ENCODE measurements at regions not wholly inside any gene's neighbourhood (a gene's known extent, or its start where the extent isn't known, plus 50 kb on each side); places are given as distances from the start of the nearest gene placed in this dataset.

DNA sequence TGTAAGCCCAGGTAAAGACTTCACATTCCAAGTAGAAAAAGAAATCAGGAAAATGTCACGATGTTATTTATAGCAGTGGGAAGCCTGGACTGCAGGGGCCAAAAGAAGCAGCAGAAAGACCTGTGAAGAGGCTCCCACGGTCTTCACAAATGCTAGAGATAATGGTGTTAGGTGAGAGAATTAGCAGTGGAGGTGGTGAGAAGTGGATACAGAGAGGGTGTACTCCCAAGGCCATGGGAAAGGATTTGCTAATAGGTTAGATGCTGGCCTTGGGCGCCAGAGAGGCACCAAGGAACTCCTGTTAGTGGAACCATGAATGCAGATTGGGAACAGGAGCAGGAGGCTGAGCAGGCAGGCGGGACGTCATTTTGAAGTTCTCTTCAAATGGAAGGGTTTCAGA, 386.1 kb downstream of the C12orf75 start:
- DNase-seq = no peak

DNA sequence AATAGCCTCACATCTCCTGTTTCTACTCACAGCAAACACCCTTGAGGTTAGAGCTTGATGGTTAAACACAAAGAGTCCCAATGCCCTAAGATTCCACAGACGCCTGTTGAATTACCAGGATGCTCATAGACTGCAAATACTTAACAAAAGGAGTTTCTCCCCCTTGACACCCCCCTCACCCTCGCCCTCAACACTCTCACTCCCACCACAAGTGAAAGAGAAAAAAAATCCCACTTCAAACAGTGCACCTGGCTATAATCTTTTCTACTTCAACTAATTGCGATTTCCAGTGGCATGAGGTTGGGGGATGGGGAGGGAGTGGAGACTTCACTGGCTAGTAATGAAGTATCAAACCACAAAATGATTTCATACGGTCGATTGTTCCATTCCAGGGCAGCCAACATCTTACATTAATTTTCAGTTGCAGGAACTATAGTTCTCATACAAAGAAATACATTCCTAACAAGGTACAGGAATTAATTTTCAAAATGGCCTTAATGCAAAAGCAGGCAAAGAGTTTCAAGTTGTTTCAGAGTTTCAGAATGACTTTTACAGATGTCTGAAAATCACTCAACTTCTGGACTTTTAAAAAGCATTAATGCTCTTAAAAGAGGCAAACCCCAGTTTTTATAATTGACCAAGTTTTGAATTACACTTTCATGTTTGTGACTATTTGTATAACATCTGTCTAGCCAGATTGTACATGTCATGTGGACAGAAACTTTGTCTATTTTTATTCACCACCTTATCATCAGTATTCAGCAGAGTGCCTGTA, 390.7 kb downstream of the C12orf75 start:
- DNase-seq = no peak

DNA sequence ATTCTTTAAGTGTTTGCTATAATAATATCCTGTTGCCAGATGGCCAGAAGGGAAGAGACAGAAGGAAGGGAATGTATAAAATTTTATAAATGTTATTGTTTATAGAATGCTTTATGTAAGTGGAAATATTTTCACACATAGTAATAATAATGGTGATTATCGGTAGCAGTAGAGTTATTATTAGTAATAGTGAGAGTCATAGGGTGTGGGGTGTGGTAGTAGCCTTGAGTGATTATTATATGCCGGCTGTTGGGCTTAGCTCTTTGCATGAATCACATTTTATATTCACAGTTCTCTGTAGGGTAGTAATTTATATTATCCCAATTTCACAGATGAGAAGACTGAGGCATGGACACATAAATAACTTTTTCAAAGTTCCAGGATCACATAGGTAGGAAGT, 391.4 kb downstream of the C12orf75 start:
- no peak for DNase-seq

DNA sequence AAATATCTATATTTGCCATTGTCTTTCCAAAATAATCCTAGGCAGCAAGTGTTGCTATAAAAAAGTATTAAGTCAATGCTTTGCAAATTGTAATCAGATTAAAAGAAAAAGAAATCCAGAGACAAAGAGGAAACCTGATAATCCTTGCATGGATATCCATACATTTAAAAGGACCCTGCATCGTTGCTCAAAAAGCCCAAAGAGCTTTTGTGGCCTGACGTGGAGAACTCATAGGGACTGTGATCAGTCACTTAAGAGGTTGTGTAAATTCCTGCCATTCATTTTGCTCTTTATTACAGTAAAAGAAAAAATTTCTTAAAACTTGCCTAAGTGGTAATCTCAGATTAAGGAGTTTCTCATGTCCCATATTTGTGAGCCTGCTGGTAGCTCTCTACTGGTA, 392.6 kb downstream of the C12orf75 start:
- DNase-seq = no peak

DNA sequence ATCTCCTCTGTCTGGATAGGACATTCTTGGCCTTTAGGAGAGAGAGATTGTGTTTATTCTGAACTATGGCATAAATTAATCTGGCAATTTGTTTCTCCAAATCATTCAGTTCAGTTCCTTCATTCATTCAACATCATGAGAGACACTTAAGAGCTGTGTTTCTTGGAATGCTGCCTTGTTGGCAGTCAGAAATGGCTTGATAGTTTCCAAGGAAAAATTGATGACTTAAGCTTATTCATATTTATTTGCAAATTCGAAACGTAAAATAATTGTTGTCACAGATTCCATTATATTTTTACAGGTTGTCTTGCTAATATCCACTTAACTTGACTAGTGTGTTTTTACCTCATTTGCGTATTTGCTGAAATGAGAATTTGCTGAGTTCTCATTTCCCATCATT, 393.0 kb downstream of the C12orf75 start:
- DNase-seq = no peak

DNA sequence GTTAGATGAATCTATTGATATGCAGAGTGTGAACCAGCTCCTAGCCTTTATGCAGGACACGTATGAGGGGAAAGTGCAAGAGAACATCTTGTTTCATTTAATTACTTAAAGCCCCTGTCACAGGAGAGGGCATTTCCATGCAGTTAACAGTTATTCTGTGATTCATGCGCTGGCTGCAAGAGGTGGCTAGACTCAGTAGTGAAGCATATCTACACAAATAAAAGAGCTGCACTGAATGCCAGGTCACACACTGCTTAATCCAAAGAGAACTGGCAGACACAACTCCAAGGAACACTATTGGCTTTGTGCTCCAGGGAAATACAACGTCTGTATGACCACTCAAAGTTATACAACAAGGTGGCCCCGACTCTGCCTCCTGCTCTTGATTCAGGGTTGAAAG, 394.1 kb downstream of the C12orf75 start:
- DNase-seq = no peak

DNA sequence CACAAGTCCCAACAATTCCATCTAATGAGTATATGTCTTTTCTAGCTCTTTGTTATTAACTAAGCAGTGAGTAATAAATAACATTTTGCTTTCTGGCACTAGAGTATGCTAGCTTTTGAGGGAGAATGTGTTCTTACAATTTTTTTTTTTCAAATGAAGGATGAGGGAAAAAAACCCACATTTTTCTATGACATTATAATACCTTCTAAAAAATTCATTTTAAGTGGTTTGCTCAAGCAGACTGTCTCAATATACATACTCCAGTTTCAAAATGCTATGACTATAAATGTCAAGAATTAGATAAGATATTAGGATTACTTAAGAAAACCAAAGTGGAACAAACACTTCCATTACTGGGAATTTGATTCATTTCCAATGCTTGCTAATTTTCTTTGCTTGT, 394.6 kb downstream of the C12orf75 start:
- no peak for DNase-seq

DNA sequence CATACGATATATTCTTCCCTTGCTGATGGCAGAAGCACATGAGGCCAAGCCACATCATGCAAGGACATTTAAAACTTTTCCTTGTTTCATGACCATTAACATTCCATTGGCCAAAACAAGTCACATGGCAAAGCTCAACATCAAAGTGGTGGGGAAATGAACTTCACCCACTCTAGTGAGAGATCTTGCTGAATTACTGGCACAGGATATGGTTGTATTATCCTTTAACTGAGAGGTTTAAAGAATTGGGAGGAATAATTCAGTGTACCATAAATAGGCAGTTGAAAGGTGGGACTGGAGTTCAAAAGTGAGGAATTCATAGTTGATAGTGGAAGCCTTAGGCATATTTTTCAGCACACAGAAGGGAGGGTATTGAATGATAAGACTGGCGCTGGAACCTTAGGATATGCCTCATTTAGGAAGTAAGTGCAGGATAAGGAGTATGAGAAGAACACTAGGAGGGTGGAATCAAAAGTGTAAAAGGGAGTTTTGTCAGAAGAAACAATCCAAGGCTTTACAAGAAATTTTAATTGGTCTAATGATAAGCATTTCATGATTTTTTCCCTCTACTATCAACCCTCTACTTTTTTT, 398.8 kb downstream of the C12orf75 start:
- no peak for DNase-seq

DNA sequence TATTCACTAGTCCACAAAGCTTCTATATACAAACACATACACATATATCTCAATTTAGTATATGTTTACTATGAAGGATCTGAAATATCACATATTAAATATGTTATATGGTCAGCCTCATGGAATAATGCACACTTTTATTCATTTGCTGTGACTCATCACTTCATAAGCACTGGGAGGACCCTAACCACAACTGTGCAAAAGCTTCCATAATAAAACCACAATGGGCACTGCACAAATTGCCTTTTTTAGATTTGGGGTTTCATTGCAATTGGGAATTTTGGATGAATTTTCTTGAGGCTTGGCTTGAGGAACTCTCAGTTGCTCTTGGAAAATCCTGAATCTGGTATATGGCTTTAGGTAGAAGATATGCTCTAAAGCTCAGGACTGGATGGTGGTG, 399.4 kb downstream of the C12orf75 start:
- no peak for DNase-seq

DNA sequence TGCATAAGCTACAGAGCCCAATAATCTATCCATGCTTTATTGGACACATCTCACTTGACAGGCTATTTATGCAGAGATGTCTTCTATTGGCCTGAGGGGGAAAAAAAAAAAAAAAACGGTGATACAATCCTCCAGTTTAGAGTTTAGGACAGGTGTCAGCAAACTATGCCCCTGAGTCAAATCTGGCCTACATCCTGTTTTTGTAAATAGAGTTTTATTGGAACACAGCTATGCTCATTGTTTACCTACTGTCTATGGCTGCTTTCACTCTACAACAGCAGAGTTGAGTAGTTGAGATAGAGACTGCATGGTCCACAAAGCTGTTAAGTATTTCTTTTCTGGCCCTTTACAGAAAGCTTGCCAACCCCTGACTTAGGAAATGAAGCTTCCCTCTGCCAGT, 403.1 kb downstream of the C12orf75 start:
- DNase-seq = no peak

DNA sequence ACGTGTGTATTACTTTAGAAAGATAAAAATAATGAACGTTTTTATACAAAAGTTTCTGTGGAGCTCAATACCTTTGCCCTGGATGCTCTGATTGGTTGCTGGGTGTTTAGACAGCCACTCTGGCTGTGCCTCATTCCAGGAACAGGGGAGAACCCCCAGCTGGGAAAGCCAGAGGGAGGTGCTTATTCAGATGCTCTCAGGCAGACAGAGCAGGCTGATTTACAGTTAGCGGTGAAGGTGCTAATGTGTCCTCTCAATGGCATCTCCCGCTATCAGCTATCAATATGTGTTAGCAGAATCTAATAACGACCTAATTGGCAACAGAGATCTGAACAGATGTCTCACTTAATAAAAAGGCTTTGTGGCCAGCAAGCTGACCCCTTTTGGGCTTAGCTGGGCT, 402.3 kb downstream of the NUAK1 start:
- no peak for DNase-seq

DNA sequence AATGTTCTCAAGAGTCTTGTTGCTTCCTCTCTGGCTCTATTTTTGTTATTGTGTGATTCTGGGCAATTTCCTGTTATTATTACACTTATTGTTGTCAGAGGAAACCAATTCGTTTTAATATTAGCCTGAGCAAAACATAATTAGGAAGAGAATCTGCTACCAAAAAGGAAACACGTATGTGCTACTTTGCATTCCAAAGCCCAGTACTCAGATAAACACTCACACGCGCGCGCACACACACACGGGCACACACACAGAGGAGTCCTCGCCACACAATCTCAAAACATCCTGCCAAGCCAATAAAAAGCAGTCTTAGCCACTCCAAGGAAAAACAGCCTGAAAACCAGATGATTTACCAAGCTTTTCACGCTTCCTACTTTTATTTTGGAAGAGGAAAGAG, 400.7 kb downstream of the NUAK1 start:
- no peak for DNase-seq

DNA sequence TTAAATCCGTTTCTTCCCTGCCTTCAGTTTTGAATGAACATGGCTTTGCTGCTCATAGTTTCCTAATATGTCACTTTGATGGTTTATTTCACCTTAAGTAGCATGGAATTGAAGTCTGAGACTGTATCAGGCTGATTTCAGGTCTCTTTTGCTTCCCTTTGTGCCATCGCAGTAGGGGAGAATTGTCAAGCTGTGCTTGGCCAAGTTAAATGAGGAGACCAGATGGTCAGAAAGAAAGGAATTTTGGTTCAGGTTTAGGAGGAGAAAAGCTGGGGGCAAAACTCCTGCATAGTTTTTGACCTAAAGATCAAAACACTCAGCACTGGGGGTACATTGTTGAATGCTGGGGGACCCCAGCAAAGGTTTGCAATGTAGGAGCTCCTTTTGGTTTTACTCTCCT, 398.4 kb downstream of the NUAK1 start:
- no peak for DNase-seq

DNA sequence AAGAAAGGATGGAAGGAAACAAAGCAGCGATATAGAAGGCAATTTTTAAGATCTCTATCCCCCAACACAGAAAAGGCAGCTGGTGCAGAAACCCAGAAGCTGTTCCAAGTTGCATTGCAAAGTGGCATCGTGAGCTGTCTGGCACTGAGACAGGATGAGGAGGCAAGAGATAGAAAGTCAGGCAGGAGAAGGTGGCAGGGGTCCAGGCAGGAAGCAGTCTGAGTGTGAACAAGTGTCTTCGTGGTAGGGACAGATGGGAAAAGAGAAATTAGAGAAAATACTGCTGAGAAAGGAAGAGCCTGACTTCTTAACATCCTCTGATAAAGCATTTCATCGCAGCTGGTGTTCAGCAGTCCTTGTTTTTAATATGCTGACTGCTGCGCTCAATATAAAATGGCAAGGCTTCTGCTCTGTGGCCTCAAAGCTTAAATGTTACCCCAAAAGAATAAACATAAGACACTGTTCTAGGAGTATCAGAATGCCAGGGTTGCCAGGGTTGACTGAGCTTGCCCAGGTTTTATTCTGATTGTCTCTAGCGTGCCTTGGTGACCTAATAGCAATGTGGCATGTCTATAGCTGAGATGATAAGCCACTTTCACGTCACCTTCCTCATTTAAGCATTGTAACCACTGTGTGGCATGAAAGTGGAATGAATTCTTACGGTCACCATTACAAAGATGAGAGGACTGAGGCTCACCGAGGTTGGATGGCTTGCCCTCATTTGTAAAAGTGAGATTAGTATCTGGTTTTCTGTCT, 397.6 kb downstream of the NUAK1 start:
- no peak for DNase-seq

DNA sequence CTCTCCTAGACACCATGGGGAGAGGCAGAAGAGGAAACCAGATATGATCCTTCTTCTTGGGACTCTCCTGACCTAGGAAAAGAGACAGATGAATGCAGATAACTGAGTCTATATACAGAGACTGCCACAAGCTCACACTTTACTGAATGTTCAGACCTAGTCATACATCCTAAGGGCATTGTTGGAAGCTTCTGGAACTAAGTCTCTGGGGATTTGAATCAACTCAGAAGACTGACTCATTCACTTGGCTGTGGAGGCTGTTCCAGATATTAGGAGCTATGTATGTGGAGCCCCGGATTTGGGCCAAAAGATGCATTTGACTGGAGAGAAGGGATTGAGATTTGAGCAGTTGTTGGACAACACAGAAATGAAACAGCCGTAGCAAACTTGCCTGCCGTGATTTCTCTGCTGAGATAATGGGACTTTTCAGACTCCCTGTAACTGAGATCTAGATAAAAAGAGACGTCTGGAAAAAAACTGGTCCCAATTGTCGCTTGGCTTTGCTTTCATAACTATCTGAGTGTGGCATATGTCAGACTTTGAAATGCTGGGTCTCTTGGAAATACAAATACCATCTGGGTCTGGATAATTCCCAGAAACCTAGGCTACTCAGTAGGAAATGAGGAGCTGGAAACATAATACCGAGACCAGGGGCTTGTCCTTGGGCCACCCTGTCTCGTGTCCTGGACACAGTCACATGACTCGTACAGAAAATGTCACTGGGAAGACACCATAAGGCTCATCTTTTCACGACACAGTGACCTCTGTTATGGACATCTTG, 396.8 kb downstream of the NUAK1 start:
- DNase-seq = no peak

DNA sequence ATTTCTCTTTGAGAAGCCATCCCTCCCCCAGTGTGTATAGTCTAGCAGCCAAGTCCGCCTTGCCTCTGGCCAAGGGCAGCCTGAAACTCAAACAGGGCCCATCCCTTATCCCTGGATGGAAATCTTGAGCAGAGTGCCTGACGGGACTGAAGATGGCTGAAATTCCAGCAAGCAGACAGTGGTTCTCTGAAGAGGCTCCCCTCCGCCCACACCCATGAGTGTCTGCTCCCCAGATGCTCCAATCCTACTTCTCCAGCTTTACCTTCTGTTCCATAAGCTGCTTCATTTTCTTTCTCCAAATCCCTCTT, 396.2 kb downstream of the NUAK1 start:
- DNase-seq = no peak

DNA sequence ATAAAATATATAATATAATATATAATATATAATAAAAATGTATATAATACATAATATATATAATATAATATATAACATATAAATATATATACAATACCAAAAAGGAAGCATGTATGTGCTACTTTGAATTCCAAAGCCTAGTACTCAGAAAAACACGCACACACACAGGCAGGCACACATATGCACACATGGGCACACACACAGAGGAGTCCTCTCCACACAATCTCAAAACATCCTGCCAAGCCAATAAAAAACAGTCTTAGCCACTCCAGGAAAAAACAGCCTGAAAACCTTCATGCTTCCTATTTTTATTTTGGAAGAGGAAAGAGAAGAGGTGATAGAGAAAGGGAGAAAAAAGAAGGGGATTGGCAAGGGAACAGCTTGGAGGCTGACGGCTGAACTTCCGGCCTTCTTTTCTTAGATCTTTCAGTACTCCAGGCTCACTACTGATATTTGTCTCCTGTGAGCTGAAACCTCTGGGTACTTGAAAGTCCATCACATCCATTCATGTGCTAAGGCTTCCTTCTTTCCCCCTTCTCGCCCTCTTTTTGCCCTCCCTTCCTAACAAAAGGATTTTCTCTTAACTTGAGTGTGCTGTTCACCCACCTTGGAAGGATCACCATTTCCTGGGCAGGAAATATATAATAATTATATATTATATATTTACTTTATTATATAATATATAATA, 394.2 kb downstream of the NUAK1 start:
- DNase-seq = no peak

DNA sequence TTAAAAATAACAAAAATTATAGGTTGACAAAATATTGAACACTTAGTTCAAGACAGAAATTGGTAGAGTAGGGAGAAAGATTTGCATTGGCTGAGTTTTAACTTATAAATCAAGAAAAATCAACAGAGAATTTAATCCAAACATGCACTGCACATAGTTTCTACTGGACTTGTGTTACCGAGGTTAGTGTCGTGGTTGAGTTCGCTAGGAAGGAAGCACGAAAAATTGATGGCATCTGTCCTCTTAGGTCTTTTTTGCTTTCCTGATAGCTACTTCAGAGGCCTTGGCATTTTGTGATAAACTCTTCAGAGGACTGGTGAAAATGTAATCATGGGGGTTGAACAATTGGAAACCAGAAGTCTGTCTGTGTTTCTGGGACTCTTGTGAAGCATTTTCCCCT, 392.9 kb downstream of the NUAK1 start:
- DNase-seq = no peak

DNA sequence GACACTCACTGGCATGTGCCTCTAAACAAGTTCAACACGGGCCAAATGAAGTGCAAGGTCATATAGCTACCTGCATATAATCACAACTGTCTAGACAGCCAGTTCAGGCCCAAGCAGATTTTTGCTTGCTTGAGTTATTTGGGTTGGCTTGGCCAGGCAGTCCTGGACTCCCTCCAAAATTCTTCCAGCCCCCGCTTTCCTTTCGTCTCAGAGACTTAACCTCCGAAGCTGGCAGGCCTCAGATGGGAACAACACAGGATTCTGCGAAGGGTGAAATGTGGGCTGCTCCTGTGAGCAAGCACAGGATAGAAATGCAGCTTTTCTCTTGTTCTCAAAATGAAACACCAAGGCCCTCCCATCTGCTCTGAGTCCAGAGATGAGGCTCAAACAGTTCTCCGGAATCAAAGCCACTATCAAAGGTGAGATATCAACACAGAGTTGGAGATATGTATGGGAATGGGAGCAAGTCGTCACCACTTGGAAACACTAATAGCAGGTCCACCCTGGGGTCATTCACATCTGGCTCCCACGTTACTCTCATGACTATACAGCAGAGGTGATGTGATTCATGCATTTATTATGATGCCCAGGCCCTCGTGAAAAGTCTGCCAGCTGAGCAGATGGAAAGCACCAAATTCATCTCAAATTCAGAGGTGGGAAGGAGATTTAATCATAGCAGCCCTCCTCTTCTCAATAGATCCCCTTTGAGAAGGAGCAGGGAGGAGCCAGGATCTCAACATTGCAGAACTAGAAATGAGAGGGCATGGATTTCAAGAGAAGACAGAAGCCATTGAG, 389.8 kb downstream of the NUAK1 start:
- DNase-seq = no peak

DNA sequence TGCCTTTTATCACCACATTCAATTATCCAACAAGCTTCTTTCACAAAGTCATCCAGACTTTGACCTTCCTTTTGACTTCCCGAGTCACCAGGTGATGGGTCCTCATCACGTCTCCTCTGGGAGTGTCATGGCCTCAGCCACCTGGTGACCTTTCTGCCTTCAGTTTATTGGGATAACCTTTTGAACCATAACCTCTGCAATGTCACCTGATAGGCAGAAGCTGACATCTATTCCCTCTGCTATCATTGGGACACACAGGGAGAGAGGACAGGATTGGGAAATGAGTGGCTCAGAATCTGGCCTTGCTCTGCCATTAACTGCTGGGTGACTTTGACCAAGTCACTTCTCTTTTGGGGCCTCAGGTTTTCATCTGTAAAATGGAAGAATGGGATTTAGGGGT, 388.7 kb downstream of the NUAK1 start:
- DNase-seq = no peak

DNA sequence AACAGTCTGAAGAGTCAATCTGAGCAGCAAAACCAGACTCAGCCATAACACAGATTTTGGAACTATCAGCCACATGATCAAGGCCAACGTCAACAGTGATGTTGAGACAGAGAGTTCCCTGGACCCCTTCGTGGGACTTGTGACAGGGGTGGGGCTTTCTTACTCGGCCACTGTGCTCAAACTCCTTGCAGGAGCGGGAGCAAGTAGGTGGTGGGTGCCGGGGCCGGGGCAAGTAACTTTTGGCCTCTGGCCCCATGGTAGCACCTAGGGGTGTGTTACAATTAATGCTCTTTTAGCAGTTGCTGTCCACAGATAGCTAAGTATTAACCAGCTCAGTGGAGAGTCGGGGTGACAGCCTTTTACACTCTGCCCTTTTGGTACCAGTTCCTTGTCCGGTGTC, 384.4 kb downstream of the NUAK1 start:
- no peak for DNase-seq

DNA sequence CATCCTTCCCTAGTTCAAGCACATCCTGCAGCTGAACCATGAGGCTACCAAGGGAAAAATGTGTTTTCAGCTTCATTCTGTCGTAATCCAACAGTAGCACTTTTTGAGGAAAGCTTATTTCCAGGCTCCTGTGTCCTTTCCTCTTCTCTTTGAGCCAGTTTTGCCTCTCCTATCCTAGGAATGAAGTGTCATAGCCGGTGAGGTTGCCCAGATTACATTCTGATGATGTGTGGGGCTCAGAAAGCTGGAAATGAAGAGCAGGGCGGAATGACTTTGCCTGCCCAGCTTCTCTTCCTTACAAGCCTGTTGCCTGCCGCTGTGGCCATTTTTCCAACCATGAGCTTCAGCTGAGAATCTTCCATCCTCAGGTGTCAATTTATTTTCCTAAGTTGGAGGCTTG, 381.8 kb downstream of the NUAK1 start:
- no peak for DNase-seq

Data from inflammatory macrophage treated with lipopolysaccharide for 1 hour (primary cell).